Fibroblast of the conjunctiva (primary cell): ENCODE measurements at regions not wholly inside any gene's neighbourhood (a gene's known extent, or its start where the extent isn't known, plus 50 kb on each side); places are given as distances from the start of the nearest gene placed in this dataset.
"Not testable (repeated sequence)": the region's sequence is repeated elsewhere in the genome, so short reads cannot be mapped to it uniquely, and the experiment has no call there.

Experiments
- DNase-seq: peaks from one replicate; pipeline ENCODE4 v3.0.0-alpha.2; 2010; ENCODE audit warnings: low read depth

DNA sequence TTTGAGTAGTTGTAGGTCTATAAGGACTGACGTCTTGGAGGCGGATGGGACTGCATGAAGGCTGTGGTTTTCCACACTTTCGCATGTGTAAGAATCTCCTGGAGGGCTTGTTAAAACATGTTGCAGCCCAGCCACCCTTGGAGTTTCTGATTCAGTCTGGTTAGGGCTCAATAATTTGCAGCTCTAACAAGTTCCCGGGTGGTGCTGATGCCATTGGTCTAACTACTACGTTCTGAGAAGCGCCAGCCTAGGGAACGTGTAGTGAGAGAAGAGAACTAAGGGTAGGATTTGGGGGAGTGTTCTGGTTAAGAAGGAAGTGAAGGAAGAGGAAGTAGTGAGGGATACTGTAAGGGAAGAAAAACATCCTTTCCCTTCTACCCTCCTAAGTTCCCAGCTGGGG lies 138.9 kb downstream of the LARP7 start:
- DNase-seq: no peak

DNA sequence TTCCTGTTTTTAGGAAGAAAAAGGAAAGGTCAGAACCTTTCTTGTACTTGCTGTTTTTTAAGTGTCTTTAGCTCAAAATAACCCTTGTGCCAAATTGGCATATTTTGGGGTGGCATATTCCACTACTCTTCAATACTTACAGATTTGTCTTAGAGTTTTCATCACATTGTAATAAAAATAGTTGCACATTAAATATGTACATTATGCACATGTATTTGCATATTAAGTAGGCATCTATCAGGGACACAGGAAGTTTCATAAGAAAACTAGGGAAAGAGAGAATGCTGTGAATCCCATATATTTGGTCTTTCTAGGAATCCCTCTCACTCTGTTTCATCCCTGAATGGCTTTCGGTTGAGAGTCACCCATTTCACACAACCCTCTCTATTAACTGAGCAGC lies 139.6 kb downstream of the LARP7 start:
- DNase-seq: no peak

DNA sequence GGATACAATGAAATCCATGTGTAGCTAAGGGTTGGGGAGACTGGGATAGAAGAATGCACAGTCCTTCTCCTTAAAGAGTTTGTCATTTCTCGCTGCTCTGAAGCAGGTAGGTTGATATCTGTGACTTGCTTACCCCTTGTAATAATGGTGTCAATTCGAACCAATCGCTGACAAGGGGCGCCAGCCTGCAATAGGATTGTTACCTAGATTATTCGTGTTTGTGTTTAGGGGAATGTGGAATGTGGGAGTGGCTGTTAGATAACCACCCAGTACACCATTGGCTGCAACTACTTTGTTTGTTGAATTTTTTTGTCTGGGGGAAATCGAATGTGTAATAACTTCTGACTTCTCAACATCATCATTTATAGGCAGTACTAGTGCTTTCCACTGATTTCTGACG lies 141.6 kb downstream of the LARP7 start:
- no peak for DNase-seq

DNA sequence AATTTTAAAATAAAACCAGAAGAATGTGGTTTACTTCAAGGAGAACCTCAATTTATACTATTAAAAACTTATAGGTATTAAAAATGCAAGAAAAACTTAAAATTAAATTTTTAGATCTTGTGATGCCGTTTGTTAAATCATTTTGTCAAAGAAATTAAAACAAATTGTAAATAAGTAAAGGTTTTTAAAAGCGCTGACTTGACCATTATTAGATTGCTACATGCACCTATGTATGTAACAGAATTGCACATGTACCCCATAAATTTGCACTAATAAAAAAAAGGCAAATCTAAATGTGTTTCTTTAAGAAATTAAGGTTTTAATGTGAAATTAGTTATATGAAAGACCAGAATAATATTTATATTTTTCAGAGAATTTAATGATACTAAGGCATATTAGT lies 156.1 kb downstream of the LARP7 start:
- no peak for DNase-seq

DNA sequence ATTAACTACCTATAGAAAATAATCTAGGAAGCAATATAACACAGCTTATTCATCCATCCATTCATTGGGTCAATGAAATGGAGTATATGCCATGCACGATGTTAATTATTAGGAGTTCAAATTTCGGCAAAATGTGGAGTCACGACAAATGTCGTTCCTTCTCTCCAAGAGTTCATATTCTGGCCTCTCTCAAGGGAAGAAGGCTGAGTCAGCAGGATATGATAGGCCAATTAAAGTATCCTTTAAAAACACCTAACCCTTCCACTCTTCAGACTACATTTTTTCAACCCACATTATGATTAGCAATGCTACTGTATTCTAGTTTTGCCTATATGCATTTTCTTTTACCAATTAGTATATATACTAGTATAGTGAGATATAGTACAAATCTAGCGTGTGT lies 163.1 kb downstream of the LARP7 start:
- DNase-seq: no peak

DNA sequence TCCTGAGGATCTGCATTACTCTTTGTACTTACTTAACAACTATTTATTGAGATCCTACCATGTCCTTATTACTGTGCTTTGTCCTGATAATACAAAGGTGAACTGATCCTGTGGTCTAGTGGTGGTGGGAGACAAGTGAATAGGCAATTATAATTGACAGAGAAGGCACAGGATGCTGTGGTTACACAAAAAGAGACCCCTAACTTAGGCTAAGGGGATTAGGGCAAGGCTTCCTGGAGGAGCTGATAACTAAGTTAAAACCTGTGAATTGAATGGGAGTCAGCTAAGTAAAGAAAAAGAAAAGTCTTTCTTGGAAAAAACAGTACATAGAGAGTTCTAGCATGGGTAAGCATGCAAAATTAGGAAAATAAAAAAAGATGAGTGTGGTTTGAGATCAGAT lies 164.4 kb downstream of the LARP7 start:
- DNase-seq: no peak

DNA sequence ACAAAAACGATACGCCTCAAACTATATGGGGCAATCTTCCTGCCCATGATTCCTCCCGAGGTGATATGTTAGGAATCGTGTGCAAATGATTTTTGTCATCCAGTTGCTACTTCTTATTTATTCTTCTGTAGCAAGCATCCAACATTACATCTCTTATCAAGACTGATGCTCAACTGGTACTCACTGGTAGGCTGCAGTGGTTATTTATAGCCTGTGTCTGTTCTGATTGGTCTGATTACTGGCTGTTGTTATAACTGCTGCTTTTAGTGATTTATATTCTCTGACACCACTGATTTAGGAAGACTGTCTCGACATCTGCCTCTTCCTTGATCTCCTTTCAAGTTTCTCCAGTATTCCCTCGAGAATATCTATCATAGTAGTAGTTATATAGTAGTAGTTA lies 165.8 kb downstream of the LARP7 start:
- no peak for DNase-seq

DNA sequence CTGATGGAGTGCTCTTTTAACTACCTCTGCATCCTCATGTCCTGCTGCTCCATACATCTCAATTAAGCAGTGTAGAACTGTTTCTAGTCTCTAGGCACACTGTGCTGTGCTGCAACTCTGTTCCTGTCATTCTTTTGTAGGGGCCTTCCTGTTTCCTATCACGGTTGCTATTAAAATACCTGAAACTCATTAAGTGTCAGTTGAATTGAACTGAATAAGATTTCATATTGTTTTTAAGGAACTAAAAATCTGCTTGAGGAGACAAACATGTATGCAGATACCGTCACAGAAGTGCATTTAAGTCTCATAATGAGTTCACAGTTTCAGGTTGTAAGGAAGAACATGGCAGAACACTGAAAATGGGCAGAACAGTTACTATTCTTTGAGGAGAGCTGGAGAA lies 170.1 kb downstream of the LARP7 start:
- no peak for DNase-seq

DNA sequence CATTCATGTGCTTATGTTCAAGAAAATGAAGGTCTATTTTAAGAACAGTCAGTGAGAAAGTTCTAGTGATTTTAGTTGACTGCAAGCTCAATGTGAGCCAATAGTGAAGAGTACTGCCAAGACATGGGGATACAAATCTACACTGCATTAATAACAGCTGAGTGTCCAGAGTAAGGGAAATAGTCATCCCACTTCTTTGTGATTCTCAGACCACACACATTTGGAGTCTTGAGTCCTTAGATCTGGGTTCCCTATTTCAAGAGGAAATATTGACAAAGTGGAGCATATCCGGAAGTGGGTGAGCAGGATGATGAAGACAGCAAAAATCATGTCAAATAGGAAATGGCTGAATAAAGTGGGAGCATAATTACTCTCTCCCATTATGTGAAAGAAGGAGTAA lies 171.1 kb downstream of the LARP7 start:
- no peak for DNase-seq

DNA sequence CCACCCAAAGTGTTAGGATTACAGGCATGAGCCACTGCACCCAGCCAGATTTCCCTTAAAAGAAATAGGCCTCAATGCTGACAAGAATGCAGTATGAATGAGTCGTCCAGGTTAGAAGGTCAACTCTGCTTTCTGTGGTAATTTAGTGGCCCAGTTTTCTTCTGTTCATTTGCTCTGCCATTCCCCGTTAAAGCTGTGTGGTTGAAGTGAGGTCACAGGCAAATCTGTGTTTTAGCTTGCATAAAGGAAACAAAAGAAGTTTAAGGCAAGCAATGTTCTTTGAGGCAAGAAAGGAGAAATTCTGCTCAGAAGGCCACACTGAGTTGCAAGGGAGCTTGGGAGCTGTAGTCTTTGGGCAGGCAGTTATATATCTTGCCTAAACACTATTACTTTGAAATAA lies 176.8 kb downstream of the LARP7 start:
- no peak for DNase-seq

DNA sequence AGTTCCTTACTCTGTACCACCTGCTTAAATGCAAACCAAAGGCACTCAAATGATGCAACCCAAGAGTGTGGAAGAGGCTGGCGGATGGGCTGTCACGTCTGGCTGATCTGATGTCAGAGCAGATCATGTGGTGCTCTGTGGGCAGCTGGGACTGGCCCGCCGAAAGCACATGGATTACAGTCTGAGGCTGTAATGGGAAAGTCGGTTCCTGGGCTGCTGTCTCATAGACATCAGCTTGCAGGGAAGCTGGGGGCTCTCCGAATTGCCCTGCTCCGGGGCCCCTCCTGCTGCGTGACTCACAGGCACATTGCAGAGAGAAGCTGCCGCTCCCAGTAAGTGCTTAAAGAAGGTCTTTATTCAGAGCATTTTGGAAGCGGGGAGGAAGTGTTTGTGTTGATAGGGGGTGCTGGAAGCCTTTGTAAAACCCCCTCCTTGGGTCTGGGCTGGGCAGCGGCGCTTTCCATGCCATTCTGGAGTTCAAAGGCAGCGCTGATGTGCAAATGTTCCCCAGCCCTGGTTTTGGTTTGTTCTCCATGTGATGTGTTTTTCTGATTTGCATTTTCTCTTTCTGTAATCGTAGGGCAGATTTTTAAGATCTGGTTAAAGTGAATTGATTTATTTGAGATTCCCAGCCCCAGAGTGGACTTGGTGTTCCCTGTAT lies 181.1 kb downstream of the LARP7 start:
- DNase-seq: peak; percentile 94

DNA sequence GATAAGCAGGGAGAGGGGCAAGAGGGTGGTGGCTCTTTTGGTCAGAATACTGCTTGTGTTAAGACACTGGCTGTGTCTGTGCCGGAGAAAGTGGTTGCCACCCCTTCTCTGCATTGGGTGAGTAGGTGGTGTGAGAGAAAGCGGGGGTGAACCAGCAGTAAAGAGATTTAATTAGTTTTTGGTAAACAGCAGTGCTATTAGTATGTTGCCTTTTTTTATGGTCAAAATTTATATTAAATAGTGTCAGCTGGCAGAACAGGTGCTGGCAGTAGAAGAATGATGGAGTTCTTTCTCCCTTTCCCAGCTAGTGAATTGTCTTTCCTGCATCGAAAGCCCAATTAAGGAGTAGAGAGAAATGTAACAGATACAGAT lies 181.6 kb downstream of the LARP7 start:
- DNase-seq: no peak

DNA sequence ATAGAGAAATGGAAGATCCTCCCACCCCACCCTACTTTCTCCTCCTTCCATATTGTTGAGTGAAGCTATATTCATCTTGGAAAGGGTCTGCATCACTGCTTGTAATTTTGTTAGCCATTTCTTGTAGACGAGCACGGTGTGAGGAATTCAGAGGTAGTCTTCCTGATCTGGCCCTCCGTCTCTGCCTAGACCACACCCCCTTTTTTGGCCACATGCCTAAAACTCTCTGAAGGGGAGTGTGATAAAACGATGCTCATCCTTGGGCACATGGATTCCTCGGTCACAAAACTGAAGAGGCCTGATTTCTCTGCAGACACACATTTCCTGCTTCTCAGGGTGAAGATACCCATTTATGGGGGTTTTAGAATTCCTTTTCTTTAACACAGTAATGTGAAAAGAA lies 182.8 kb downstream of the LARP7 start:
- no peak for DNase-seq

DNA sequence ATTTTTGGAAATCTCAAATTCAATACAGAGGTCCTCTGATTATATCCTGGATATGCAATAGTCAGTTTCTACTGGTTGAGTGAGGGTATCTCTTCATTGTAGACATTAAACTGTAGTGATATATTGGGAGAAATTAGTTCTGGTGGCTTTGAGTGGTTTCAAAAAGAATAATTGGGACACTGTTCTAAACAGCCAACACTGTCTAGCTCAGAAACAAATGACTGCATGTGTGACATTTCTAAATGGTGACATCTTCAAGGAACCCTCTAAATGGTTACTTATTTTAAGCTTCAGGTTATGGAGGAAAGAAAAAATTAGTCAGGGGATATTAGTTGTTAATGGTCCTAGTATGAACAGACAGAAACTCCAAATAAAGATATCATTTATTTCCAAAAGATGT lies 186.2 kb downstream of the LARP7 start:
- DNase-seq: no peak

DNA sequence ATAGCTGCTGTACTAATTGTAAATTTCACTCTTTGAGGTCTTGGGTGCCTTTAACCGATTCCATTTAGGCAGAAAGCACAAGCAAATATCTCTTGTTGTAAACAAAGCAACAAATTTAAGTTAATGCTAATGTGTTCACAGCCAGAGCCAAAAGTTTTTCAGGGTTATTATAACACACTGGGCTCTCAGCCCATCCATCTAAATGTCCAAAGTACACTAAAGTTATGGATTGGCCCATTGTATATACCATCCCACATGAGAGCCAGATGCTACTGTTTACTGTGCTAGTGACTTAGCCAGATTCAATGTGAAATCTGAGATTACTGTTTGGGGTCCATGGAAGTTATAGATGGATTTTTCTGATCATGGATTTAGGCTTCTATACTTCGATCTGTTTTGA lies 186.7 kb downstream of the LARP7 start:
- no peak for DNase-seq

DNA sequence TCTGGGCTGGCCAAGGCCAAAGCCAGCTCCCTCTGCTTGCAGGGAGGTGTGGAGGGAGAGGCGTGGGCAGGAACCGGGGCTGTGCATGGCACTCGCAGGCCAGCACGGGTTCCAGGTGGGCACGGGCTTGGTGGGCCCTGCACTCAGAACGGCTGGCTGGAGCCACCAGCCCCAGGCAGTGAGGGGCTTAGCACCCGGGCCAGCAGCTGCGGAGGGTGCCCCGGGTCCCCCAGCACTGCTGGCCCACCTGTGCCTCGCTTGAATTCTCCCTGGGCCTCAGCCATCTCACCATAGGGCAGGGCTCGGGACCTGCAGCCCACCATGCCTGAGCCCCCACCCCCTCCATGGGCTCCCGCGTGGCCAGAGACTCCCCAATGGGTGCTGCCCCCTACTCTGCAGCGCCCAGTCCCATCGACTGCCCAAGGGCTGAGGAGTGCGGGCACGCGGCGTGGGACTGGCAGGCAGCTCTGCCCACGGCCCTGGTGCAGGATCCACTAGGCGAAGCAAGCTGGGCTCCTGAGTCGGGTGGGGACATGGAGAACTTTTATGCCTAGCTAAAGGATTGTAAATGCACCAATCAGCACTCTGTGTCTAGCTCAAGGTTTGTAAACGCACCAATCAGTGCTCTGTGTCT lies 193.9 kb downstream of the LARP7 start:
- DNase-seq: no peak

DNA sequence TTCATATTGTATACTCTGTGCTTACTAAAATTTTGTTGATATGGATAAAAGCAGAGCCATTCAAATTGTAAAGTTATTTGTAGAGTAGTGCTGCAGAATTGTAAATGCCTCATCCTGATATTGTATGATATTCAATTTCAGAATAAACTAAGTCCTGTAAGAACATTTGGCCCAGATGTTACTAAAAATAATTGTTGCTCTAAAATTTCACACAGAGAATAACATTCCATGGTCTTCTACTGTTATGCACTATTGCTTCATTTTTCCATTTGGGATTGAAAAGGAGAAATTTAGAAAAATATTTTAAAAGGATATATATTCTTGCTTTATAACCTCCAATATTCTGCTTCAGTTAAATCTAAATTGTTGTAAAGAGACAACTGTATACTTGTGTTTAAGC lies 195.6 kb downstream of the LARP7 start:
- no peak for DNase-seq

DNA sequence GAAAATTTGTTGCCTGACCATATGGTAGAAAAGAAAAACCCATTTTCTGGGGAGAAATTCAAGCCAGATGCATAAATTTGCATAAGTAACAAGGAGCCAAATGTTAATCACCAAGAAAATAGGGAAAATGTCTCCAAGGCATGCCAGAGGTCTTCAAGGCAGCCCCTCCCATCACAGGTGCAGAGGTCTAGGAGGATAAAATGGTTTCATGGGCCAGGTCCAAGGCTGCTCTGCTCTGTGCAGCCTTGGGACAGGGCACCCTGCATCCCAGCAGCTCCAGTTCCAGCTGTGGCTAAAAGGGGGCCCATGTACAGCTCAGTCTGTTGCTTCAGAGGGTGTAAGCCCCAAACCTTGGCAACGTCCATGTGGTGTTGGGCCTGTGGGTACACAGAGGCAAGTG lies 200.0 kb downstream of the LARP7 start:
- no peak for DNase-seq

DNA sequence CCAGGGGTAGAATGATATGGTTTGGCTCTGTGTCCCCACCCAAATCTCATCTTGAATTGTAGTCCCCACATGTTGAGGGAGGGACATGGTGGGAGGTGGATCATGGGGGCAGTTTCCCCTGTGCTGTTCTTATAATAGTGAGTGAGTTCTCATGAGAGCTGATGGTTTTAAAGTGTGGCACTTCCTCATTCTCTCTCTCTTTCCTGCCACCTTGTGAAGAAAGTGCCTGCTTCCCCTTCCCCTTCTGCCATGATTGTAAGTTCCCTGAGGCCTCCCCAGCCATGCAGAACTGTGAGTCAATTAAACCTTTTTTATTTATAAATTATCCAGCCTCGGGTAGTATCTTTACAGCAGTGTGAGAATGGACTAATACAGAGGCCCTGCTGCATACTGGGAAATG lies 201.1 kb downstream of the LARP7 start:
- DNase-seq: not testable (repeated sequence)

DNA sequence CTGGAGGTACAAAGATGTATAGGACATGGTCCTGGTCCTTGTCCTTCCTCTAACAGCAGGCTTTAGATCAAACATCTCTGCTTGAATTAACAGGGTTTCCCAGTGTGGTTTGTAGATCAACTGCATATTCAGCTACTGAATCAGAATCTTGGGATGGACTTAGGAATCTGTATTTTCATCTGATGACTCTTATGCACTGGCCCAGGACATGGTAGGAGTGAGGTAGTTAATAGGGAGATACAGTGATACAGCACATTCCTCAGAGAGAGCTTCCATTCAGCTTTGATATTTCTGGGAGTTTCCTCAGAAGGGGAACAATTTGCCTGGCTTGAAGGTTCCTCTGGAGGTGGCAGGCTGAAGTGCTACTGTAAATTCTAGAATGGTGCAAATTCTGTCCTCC lies 203.1 kb downstream of the LARP7 start:
- DNase-seq: no peak

DNA sequence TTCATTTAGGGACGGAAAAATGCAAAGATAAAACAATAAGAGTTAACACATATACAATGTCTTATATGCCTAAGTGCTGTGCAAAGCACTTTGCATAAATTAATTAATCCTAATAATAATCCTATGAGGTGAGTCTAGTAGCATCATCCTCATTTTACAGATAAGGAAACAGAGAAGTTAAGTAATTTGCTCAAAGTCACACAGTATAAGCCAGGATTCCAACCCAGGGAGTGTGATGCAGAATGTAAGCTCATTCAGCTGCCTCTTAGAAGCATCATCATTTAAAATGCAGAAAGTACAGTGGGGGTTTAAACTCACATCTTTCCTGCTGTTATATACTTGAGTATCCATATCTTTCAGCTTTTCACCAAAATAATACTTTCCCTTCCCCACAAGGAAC lies 203.7 kb downstream of the LARP7 start:
- DNase-seq: no peak

DNA sequence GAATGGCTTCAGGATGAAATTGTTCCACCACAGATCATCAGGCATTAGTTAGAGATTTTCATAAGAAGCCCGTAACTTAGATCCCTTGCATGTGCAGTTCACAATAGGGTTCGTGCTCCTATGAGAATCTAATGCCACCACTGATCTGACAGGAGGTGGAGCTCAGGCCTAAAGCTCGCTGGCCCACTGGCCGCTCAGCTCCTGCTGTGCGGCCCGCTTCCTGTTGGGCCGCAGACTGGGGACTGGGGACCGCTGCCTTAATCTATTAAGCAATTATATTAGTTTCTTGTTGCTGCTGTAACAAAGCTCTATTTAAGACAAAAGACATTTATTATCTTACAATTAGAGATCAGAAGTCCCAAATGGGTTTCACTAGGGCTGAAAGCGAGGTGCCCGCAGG lies 205.6 kb downstream of the LARP7 start:
- no peak for DNase-seq

DNA sequence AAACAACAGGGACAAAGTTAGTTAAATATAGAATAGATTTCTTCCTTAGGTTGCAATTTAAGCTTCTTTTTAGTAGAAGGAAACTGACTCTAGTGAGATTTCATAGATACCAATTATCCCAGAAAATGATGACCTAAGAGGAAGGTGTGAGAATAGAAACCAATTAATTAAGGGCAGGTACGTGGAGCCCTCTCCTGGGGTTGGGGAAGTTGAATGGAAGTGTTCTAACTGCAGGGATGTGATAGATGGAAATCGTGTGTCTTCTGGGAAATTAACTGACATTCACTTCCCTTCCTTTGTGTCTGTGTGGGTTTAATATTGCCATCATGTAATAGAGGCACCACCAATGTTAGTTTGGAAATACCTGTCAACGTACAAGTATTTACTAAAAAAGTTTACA lies 204.1 kb upstream of the ANK2 start:
- no peak for DNase-seq

DNA sequence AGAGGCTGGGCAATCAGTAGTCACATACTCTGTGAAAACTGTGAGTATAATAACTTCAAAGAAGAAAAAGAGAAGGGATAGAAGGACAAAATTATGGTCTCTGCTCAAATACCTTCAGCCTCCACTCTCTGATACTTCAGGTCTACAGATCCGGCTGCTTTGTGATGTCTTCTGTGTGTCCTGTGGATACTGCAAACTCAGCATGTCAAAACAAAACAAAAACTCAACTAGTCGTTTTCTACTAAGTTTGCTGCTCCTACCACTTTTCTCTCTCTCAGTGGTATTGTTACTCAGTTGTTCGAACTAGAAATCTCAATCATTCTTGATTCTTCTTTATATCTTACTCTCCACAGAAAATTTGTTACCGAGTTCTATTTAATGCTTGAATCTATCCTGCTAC lies 202.4 kb upstream of the ANK2 start:
- no peak for DNase-seq

DNA sequence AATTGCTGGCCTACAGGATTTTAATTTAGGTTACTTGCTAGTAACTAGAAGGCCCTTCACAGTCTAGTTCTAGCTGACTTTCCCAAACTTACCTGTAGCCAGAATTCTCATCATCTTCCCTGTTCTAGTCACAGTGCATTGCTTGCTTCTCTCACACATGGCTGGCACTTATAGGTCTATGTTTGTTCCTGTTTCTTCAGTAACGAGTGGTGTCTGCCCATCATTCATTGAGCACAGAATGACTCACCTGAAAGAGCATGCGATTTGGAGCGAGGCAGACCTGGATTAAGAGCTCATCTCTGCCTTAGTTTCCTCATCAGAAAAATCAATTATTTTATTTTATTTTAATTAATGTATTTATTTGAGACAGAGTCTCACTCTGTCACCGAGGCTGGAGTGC lies 201.7 kb upstream of the ANK2 start:
- no peak for DNase-seq
